Mammary epithelial cell (primary cell): ENCODE measurements at regions not wholly inside any gene's neighbourhood (a gene's known extent, or its start where the extent isn't known, plus 50 kb on each side); places are given as distances from the start of the nearest gene placed in this dataset.

Experiments
- EZH2 ChIP-seq: IDR thresholded peaks from 2 replicates; pipeline ENCODE4 v1.6.1; 2012; ENCODE audit warnings: low read length, inconsistent platforms, borderline replicate concordance
- TF ChIP-seq, protein P1 (sequence below), 2 donors: IDR thresholded peaks in 1 of 2; conservative IDR thresholded peaks in 1 of 2; 2 replicates each; pipeline ENCODE4 v1.5.1; 2011 to 2012; ENCODE audit warnings: inconsistent platforms in 2 of 2, low read length in 2 of 2, mild to moderate bottlenecking in 2 of 2, control low read depth in 1 of 2, low read depth in 1 of 2; ENCODE audit not compliant: insufficient read depth in 1 of 2; ENCODE audit errors: extremely low read depth in 1 of 2

DNA sequence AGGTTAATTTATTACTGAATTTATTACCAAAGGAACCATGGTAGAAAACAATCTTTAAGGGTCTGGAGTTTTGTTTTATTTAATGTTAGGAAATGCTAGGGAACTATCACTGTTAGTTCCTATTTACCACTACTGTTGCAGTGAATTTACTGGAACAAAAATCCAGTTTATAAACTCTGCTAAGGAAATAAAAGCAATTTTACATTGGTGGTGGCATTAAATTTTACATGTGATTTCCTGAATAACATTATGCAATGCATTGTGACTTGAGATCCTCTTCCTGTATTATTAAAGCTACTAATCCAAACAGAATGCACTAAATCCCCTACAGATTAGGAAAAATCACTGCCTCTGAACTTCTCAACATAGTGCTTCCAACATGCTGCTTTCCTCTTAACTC is 599.5 kb upstream of the PTGER4 start:
- TF ChIP-seq, protein P1, sequence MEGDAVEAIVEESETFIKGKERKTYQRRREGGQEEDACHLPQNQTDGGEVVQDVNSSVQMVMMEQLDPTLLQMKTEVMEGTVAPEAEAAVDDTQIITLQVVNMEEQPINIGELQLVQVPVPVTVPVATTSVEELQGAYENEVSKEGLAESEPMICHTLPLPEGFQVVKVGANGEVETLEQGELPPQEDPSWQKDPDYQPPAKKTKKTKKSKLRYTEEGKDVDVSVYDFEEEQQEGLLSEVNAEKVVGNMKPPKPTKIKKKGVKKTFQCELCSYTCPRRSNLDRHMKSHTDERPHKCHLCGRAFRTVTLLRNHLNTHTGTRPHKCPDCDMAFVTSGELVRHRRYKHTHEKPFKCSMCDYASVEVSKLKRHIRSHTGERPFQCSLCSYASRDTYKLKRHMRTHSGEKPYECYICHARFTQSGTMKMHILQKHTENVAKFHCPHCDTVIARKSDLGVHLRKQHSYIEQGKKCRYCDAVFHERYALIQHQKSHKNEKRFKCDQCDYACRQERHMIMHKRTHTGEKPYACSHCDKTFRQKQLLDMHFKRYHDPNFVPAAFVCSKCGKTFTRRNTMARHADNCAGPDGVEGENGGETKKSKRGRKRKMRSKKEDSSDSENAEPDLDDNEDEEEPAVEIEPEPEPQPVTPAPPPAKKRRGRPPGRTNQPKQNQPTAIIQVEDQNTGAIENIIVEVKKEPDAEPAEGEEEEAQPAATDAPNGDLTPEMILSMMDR (conservative IDR thresholded peaks at IDR 0.05 in 1 of 2, IDR thresholded peaks at IDR 0.05 in 1 of 2; ENCODE audit: extremely low read depth in 1 of 2, insufficient read depth in 1 of 2, low read depth in 1 of 2, low read length in 2 of 2): no peak
- no peak for TF ChIP-seq EZH2
